H9 (cell line): ENCODE measurements at regions not wholly inside any gene's neighbourhood (a gene's known extent, or its start where the extent isn't known, plus 50 kb on each side); places are given as distances from the start of the nearest gene placed in this dataset.

Experiments used
- DNase-seq: peaks from one replicate; pipeline ENCODE4 v3.0.0-alpha.2; 2017
- H2AFZ ChIP-seq: one replicate; pipeline ENCODE4 v1.6.1; 2013; ENCODE audit warnings: mild to moderate bottlenecking, low read length, control low read depth, moderate library complexity
- H2AK5ac ChIP-seq: 2 replicates; pipeline ENCODE4 v1.6.1; 2013; ENCODE audit warnings: low read length, control low read depth, mixed read lengths; ENCODE audit not compliant: insufficient read length
- H2BK120ac ChIP-seq: one replicate; pipeline ENCODE4 v1.6.1; 2013; ENCODE audit warnings: low read depth, mild to moderate bottlenecking, low read length, control low read depth, inconsistent platforms; ENCODE audit not compliant: poor library complexity, severe bottlenecking
- H2BK12ac ChIP-seq: 2 replicates; pipeline ENCODE4 v1.6.1; 2013; ENCODE audit warnings: low read length, control low read depth, mixed read lengths, low read depth; ENCODE audit not compliant: insufficient read length
- H2BK15ac ChIP-seq: 2 replicates; pipeline ENCODE4 v1.6.1; 2013; ENCODE audit warnings: low read depth, low read length, control low read depth
- H2BK20ac ChIP-seq: one replicate; pipeline ENCODE4 v1.6.1; 2013; ENCODE audit warnings: low read depth, mild to moderate bottlenecking, low read length, control low read depth, inconsistent platforms; ENCODE audit not compliant: poor library complexity, severe bottlenecking
- H2BK5ac ChIP-seq: 2 replicates; pipeline ENCODE4 v1.6.1; 2013; ENCODE audit warnings: low read length, control low read depth, mixed read lengths; ENCODE audit not compliant: insufficient read length
- H3K14ac ChIP-seq: 2 replicates; pipeline ENCODE4 v1.6.1; 2013; ENCODE audit warnings: low read length, control low read depth; ENCODE audit not compliant: insufficient read depth
- H3K18ac ChIP-seq: 2 replicates; pipeline ENCODE4 v1.6.1; 2013; ENCODE audit warnings: low read depth, mild to moderate bottlenecking, mixed read lengths, low read length, control low read depth; ENCODE audit not compliant: insufficient read length
- H3K23ac ChIP-seq: 2 replicates; pipeline ENCODE4 v1.6.1; 2013; ENCODE audit warnings: low read length, control low read depth, mixed read lengths, low read depth; ENCODE audit not compliant: insufficient read length
- H3K23me2 ChIP-seq: 2 replicates; pipeline ENCODE4 v1.6.1; 2013; ENCODE audit warnings: low read depth, mild to moderate bottlenecking, mixed read lengths, low read length, control low read depth; ENCODE audit not compliant: insufficient read length, poor library complexity, severe bottlenecking
- H3K27ac ChIP-seq: 2 replicates; pipeline ENCODE4 v1.5.1; 2013; ENCODE audit warnings: low read length, control low read depth, mixed read lengths, low read depth; ENCODE audit not compliant: insufficient read length
- H3K27me3 ChIP-seq: 2 replicates; pipeline ENCODE4 v1.6.1; 2013; ENCODE audit warnings: low read length, control low read depth, inconsistent platforms; ENCODE audit not compliant: insufficient read depth
- H3K4ac ChIP-seq: 2 replicates; pipeline ENCODE4 v1.6.1; 2013; ENCODE audit warnings: low read depth, mild to moderate bottlenecking, control low read depth, inconsistent platforms, low read length, moderate library complexity
- H3K4me1 ChIP-seq: 2 replicates; pipeline ENCODE4 v1.6.1; 2013; ENCODE audit warnings: low read length, control low read depth, inconsistent platforms; ENCODE audit not compliant: insufficient read depth
- H3K4me2 ChIP-seq: 2 replicates; pipeline ENCODE4 v1.6.1; 2013; ENCODE audit warnings: low read length, control low read depth, mixed read lengths; ENCODE audit not compliant: insufficient read length, insufficient read depth
- H3K56ac ChIP-seq: 2 replicates; pipeline ENCODE4 v1.6.1; 2013; ENCODE audit warnings: low read depth, mild to moderate bottlenecking, mixed read lengths, low read length, control low read depth; ENCODE audit not compliant: insufficient read length
- H3K79me1 ChIP-seq: 2 replicates; pipeline ENCODE4 v1.6.1; 2013; ENCODE audit warnings: low read depth, mild to moderate bottlenecking, moderate library complexity, low read length, control low read depth, inconsistent platforms; ENCODE audit not compliant: insufficient read depth, poor library complexity, severe bottlenecking
- H3K79me2 ChIP-seq: 2 replicates; pipeline ENCODE4 v1.6.1; 2013; ENCODE audit warnings: low read length, control low read depth, inconsistent platforms; ENCODE audit not compliant: insufficient read depth
- H3K9ac ChIP-seq: 2 replicates; pipeline ENCODE4 v1.6.1; 2013; ENCODE audit warnings: low read length, control low read depth, mixed read lengths; ENCODE audit not compliant: insufficient read length; ENCODE audit errors: extremely low read depth
- H3K9me3 ChIP-seq: one replicate; pipeline ENCODE4 v1.6.1; 2013; ENCODE audit warnings: low read depth, low read length, inconsistent platforms; ENCODE audit not compliant: control insufficient read depth
- H3T11ph ChIP-seq: one replicate; pipeline ENCODE4 v1.6.1; 2013; ENCODE audit warnings: mild to moderate bottlenecking, low read length, control low read depth, inconsistent platforms
- H4K20me1 ChIP-seq: one replicate; pipeline ENCODE4 v1.6.1; 2013; ENCODE audit not compliant: control insufficient read depth, insufficient read length, insufficient read depth
- H4K5ac ChIP-seq: 2 replicates; pipeline ENCODE4 v1.6.1; 2013; ENCODE audit warnings: low read depth, mild to moderate bottlenecking, mixed read lengths, low read length, control low read depth; ENCODE audit not compliant: insufficient read length
- H4K8ac ChIP-seq: replicated peaks from 2 replicates; pipeline ENCODE4 v1.6.1; 2013; ENCODE audit warnings: low read length, control low read depth, mixed read lengths, low read depth; ENCODE audit not compliant: insufficient read length
- H4K91ac ChIP-seq: 2 replicates; pipeline ENCODE4 v1.6.1; 2013; ENCODE audit warnings: low read depth, mild to moderate bottlenecking, moderate library complexity, mixed read lengths, low read length, control low read depth; ENCODE audit not compliant: insufficient read length
- H3K27ac Mint-ChIP-seq, 3 experiments: 2 replicates in 2 of 3; 3 replicates in 1 of 3; pipeline ENCODE4 v1.8.0; 2020 to 2021; ENCODE audit warnings: mixed read lengths in 3 of 3, mild to moderate bottlenecking in 1 of 3, moderate library complexity in 1 of 3
- H3K27me3 Mint-ChIP-seq: 2 replicates; pipeline ENCODE4 v1.8.0; 2021; ENCODE audit warnings: low read depth, mild to moderate bottlenecking, moderate library complexity, mixed read lengths
- H3K36me3 Mint-ChIP-seq, 3 experiments: 2 replicates in 2 of 3; 3 replicates in 1 of 3; pipeline ENCODE4 v1.8.0; 2020 to 2021; ENCODE audit warnings: low read depth in 3 of 3, mixed read lengths in 3 of 3; ENCODE audit not compliant: insufficient read depth in 1 of 3
- H3K4me1 Mint-ChIP-seq, 2 experiments: 2 replicates each; pipeline ENCODE4 v1.8.0; 2020; ENCODE audit warnings: mixed read lengths in 2 of 2
- H3K4me3 Mint-ChIP-seq, 2 experiments: 2 replicates in 1 of 2; 3 replicates in 1 of 2; pipeline ENCODE4 v1.8.0; 2020 to 2021; ENCODE audit warnings: mild to moderate bottlenecking in 2 of 2, mixed read lengths in 2 of 2, moderate library complexity in 1 of 2
- H3K9me3 Mint-ChIP-seq, 2 experiments: 2 replicates in 1 of 2; 3 replicates in 1 of 2; pipeline ENCODE4 v1.8.0; 2020; ENCODE audit warnings: mild to moderate bottlenecking in 2 of 2, mixed read lengths in 2 of 2, moderate library complexity in 1 of 2
- WGBS: extraction: QIAGEN DNeasy Blood & Tissue Kit; methylation state at CpG from one replicate; pipeline ENCODE4 v1.1.7; 2013; ENCODE audit warnings: missing lambda C conversion rate, low lambda C conversion rate, mixed read lengths; ENCODE audit not compliant: insufficient read length; ENCODE audit errors: extremely low coverage; 5-methylcytosine and 5-hydroxymethylcytosine counted together
- TF ChIP-seq, protein P1 (sequence below): fragments of 200-600 bp; sonication (generic); conservative IDR thresholded peaks from 3 replicates; pipeline ENCODE4 v1.8.0; 2021; ENCODE audit warnings: antibody characterized with exemption, mild to moderate bottlenecking

DNA sequence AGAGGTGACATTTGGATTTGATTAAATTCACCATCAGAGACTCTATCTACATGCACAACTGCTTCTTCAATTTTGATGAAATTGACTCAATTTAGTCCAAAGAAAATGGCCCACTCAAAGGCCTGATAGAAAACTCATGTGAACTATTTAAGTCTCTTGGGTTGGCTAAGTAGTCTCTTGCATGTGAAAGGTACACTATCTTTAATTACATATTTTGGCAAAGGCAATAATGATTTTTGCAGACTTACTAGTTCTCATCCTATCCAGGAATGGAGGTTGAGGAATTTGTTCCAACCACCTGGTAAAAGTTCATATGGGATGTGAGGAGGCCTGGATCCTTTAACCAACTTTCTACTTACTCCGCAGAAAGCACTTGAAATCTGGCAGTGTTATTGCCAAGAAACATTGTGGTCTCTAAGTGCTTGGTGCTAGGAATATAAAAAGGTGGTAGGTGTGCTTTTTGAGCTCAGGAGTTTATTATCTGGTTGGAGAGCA is 618.6 kb upstream of the MKI67 start:
- Histone ChIP-seq H2BK15ac (no peak overlapping the region), H2AK5ac (no peak overlapping the region), H4K20me1 (no peaks in the 10 kb centered on the region), H2BK20ac (no peak overlapping the region), H4K91ac (no peak overlapping the region), H3K14ac (no peak overlapping the region), H3K4me2 (no peak overlapping the region), H3K23me2 (no peaks in the 10 kb centered on the region), H3K18ac (no peak overlapping the region), H2AFZ (no peak overlapping the region), H4K8ac (no peak overlapping the region), H3K79me1 (no peaks in the 10 kb centered on the region), H3K4me1 (peaks cover 3% of the 10 kb centered on the region; the same call in 1 of the 2 replicates), H3K79me2 (no peaks in the 10 kb centered on the region), H3K4ac (no peak overlapping the region), H2BK5ac (no peak overlapping the region), H3K23ac (no peak overlapping the region), H3K27me3 (no peaks in the 10 kb centered on the region), H2BK120ac (no peak overlapping the region), H3T11ph (no peak overlapping the region), H3K9ac (no peak overlapping the region), H3K9me3 (no peaks in the 10 kb centered on the region), H2BK12ac (no peak overlapping the region), H3K56ac (no peak overlapping the region), H3K27ac (no peak overlapping the region), H4K5ac (no peak overlapping the region)
- DNase-seq = no peak
- Mint-ChIP-seq H3K36me3 (no peaks in the 10 kb centered on the region), H3K27ac (no peak overlapping the region), H3K9me3 (no peaks in the 10 kb centered on the region), H3K27me3 (peaks cover 3% of the 10 kb centered on the region), H3K4me3 (no peak overlapping the region), H3K4me1 (peaks cover 19 to 29% of the 10 kb centered on the region in 2 experiments)
- TF ChIP-seq, protein P1, sequence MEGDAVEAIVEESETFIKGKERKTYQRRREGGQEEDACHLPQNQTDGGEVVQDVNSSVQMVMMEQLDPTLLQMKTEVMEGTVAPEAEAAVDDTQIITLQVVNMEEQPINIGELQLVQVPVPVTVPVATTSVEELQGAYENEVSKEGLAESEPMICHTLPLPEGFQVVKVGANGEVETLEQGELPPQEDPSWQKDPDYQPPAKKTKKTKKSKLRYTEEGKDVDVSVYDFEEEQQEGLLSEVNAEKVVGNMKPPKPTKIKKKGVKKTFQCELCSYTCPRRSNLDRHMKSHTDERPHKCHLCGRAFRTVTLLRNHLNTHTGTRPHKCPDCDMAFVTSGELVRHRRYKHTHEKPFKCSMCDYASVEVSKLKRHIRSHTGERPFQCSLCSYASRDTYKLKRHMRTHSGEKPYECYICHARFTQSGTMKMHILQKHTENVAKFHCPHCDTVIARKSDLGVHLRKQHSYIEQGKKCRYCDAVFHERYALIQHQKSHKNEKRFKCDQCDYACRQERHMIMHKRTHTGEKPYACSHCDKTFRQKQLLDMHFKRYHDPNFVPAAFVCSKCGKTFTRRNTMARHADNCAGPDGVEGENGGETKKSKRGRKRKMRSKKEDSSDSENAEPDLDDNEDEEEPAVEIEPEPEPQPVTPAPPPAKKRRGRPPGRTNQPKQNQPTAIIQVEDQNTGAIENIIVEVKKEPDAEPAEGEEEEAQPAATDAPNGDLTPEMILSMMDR = no peak
- WGBS = no CpG with 5 or more reads among the region's 1 CpG
